ENCODE measurements at regions not wholly inside any gene's neighbourhood (a gene's known extent, or its start where the extent isn't known, plus 50 kb on each side); places are given as distances from the start of the nearest gene placed in this dataset.

- DNase-seq, result no peak
Observed at GRCh38 chr20:16174311-16174710, 398.9 kb downstream of the KIF16B start.

GRCh38 chr20:16173044-16173443 is 400.2 kb downstream of the KIF16B start:
- no peak for DNase-seq

DNA sequence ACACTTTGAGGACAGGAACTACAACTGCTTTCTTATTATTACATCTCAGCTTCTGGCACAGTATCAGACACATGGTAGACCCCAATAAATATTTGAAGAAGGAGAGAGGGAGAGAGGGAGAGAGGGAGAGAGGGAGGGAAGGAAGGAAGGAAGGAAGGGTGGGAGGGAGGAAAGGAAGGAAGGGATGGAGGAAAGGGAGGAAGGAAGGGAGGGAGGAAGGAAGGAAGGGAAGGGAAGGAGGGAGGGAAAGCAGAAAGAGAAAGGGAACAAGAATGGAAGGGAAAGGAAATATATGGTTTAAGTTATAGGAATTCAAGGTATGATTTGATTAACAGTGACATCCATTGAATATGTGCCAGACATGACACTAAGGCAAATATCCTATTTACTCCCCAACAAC is 402.1 kb downstream of the KIF16B start:
- DNase-seq, result no peak

DNA sequence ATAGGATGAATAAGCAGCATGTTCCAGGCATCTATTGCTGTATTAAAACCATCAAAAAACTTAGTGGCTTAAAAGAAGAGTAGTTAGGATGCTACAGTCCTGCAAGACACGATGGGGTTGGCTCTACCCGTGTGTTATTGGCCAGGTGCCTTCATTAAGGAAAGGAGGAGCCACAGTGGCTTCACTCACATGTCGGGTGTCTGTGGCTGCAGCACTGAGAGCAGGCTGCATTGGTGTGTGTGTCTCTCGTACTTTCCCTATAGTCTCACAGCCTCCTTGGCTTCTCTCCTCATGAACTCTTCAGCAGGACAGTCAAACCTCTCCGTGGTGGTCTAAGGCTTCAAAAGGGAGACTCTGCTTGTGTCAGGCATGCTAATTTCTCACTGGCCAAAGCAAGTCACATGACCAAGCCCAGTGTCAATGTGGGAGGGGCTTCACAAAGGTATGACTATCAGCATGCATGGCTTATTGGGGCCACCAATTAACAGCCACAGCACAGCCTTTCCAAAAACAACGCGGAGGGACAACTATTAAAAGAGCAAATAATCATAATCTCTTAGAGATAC is 402.8 kb downstream of the KIF16B start:
- no peak for DNase-seq

DNA sequence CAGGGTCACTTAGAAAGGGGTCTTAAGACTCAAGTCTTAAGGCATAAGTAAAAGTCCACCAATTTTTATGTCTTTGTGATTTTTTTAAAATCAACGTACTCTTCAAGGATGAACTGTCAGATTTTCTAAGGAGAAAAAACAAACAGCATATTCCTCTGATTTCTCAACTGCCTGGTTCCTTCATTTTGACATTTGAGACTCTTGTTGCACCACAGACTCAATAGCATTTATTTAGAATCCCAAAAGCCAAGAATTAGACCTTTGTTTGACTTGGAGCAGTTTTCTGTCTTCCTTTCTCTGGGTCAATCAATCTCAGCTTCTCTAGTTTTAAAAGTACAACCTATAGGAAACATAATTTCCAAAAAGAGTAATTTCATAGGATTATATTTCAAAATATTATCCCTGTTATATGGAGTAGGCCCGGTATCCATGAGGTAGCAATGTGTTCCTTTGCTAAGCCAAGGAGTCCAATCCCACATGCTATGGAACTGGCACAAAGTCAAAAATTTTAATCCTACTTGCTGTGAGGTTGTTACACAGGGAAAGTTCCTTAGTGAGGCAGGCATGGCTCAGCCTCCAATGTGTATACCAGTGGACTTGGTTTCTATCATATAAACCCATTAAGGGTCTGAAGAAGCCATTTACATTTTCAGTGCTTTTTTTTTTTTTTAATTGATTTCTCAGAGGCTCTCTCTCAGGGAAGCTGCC is 405.7 kb downstream of the KIF16B start:
- DNase-seq, result peak; percentile 5

- DNase-seq, result no peak
Observed at GRCh38 chr20:16166737-16167136, 406.5 kb downstream of the KIF16B start.

DNA sequence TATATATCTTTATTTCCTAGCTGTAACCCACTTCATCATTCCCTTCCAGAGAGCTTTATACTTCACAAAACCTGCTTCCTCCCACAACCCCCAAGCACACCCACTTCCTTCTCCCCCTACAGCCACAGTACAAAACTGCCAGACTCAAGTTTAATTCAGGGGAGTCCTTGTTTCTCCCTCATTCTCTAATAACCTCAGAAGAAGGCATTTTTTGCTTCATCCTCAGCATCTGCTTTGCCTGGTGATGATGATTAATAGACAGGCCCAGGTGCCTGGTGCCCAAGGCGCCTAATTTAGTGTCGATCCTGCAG is 414.3 kb downstream of the KIF16B start:
- DNase-seq, result no peak

- DNase-seq, result no peak
Observed at GRCh38 chr20:16158090-16158975, 414.9 kb downstream of the KIF16B start.

DNA sequence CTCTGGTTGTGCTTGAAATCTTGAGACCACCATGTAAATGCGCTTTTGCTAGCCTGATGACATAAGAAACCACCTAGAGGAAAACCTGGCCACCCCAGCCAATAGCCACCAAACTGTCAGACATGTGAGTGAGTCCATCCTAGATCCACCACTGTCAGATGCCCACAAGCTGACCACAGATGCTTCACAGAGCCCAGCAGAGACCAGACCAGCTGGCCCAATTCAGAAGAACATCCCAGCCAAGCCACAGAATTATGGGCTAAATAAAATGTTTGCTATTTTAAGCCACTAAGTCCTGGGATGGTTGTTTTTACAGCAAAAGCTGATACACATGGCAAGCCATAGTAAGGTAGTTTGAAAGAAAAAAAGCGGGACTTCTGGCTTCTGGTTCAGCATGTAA is 425.3 kb downstream of the KIF16B start:
- no peak for DNase-seq

GRCh38 chr20:16147216-16147615 is 426.0 kb downstream of the KIF16B start:
- no peak for DNase-seq

DNA sequence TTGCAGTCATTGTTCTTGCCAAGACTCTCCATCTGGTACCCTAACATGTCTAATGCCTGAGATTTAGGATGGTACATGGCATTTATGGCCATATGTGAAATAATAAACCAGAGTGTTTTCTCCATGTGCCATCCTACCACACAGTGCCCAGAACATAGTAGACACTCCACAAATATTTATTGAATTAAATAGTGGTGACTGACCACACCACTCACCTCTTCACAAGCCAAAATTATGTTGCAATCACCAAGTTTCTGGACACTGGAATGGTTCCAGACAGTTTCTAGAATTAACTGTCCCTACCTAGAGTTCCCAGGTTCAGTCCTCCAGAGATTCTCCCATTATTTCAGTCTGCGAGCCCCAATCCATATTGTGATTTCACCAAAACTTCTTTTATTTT is 427.3 kb downstream of the KIF16B start:
- no peak for DNase-seq

DNA sequence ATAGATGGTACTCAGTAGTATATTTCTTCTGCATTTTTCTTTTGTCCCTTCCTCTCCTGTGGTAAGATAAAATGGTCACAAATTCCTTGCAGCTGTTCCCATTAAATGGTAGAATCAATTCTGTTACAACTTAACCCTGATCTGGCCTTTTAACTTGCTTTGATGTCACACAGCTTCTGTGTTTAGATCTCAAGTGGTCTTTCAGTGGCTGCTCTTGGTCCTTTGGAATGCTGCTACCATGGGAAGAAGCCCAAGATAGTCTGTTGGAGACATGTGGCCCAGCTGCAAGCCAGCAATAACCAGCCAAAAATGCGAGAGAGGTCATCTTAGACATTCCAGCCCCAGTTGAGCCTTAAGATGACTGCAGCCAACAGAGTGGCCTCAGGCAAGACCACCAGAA is 429.7 kb downstream of the KIF16B start:
- DNase-seq, result no peak

DNA sequence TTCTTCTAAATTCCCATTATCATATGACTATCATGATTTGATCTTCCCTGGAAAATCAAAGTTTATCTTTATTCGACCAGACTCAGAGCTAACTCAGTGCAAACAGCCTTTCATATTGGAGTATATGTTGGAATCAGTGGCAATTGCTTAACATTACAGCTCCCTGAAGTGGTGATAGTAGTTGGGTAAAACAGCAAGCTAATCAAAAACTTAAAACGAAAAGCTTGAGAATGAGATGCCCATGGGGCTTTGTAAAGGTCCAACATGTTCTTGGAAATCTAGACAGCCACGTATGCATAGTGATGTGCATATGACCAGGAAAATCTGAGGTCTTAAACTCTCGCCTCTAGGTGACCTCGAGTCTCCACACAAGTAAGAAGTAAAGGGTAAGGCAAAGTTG is 437.6 kb downstream of the KIF16B start:
- no peak for DNase-seq

- no peak for DNase-seq
Observed at GRCh38 chr20:16132036-16132798, 441.0 kb downstream of the KIF16B start.

DNA sequence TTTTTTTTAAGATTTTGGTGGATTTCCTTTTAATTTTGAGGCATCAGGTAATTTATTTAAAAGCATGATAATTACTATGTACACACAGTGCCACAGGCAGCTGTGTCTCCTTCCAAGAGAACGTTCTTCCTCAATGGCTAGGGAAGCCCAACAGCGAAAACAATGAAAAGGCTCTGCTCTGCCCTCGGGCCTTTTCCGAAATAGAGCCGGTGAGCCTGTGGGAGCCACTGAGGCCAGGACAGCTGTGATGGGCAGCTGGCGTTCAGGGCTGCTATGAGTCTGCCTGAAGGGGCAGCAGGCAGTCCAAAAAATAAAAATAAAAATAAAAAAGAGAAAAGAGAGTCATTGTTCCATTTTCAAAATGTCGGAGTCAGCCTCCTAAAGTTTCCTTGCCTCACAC is 443.8 kb downstream of the KIF16B start:
- DNase-seq, result no peak

- DNase-seq, result no peak
Observed at GRCh38 chr20:16128538-16129106, 444.6 kb downstream of the KIF16B start.

GRCh38 chr20:16125816-16126215 is 447.4 kb downstream of the KIF16B start:
- no peak for DNase-seq

GRCh38 chr20:16124911-16125776 is 448.1 kb downstream of the KIF16B start:
- no peak for DNase-seq

GRCh38 chr20:16124491-16124890 is 448.8 kb downstream of the KIF16B start:
- DNase-seq, result no peak

GRCh38 chr20:16123623-16124022 is 449.6 kb downstream of the KIF16B start:
- peak; percentile 4 for DNase-seq

DNA sequence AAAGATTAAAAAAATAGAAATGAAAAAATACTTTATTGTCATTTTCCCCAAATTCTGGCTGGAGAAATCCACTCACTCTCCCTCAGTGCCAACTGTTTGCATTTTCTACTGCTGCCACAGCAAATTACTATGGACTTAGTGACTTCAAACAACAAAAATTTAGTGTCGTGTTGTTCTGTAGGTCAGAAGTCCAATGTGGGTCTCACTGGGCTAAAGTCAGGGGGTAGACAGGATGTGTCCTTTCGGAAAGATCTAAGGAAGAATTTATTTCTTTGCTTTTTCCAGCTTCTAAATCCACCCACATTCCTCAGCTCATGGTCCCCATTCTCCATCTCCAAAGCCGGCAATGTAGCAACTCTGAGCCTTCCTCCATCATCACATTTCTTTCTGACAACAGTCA is 453.3 kb downstream of the KIF16B start:
- DNase-seq, result no peak
